HUES6 (cell line): ENCODE measurements at regions not wholly inside any gene's neighbourhood (a gene's known extent, or its start where the extent isn't known, plus 50 kb on each side); places are given as distances from the start of the nearest gene placed in this dataset.

Experiments
- H3K27ac ChIP-seq: 2 replicates; pipeline ENCODE4 v1.7.0; 2013; ENCODE audit warnings: low read depth, mild to moderate bottlenecking, low read length, inconsistent platforms
- H3K27me3 ChIP-seq: 2 replicates; pipeline ENCODE4 v1.6.1; 2013; ENCODE audit warnings: low read length; ENCODE audit not compliant: control insufficient read depth, insufficient read depth
- H3K36me3 ChIP-seq: 2 replicates; pipeline ENCODE4 v1.6.1; 2013; ENCODE audit warnings: low read length; ENCODE audit not compliant: control insufficient read depth, insufficient read depth
- H3K4me1 ChIP-seq: 2 replicates; pipeline ENCODE4 v1.6.1; 2013; ENCODE audit warnings: low read length; ENCODE audit not compliant: control insufficient read depth, insufficient read depth
- H3K4me3 ChIP-seq: 2 replicates; pipeline ENCODE4 v1.5.1; 2013; ENCODE audit warnings: low read depth, low read length
- H3K9ac ChIP-seq: one replicate; pipeline ENCODE4 v1.6.1; 2013; ENCODE audit warnings: mild to moderate bottlenecking, low read length
- H3K9me3 ChIP-seq: 2 replicates; pipeline ENCODE4 v1.6.1; 2013; ENCODE audit warnings: low read depth, low read length; ENCODE audit not compliant: control insufficient read depth, insufficient read depth

- no peak overlapping the region for H3K27ac ChIP-seq
- H3K27me3 ChIP-seq: no peaks in the 10 kb centered on the region
- H3K9ac ChIP-seq: no peak overlapping the region
- no peaks in the 10 kb centered on the region for H3K36me3 ChIP-seq
- H3K4me1 ChIP-seq: no peaks in the 10 kb centered on the region; the same call in 1 of the 2 replicates
- H3K4me3 ChIP-seq: no peak overlapping the region
- no peaks in the 10 kb centered on the region for H3K9me3 ChIP-seq
These were observed 324.9 kb upstream of the SUCLG2 start for GRCh38 chr3:67979342-67979741.

GRCh38 chr3:67977762-67978161 lies 323.4 kb upstream of the SUCLG2 start:
- no peak overlapping the region for H3K9ac ChIP-seq
- H3K4me3 ChIP-seq: no peak overlapping the region
- no peaks in the 10 kb centered on the region for H3K9me3 ChIP-seq
- no peaks in the 10 kb centered on the region for H3K36me3 ChIP-seq
- no peak overlapping the region for H3K27ac ChIP-seq
- no peaks in the 10 kb centered on the region; the same call in 1 of the 2 replicates for H3K4me1 ChIP-seq
- no peaks in the 10 kb centered on the region for H3K27me3 ChIP-seq

GRCh38 chr3:67976663-67977062 lies 322.3 kb upstream of the SUCLG2 start:
- no peaks in the 10 kb centered on the region; the same call in 1 of the 2 replicates for H3K4me1 ChIP-seq
- no peaks in the 10 kb centered on the region for H3K36me3 ChIP-seq
- no peak overlapping the region for H3K4me3 ChIP-seq
- no peak overlapping the region for H3K9ac ChIP-seq
- H3K27me3 ChIP-seq: no peaks in the 10 kb centered on the region
- no peak overlapping the region for H3K27ac ChIP-seq
- H3K9me3 ChIP-seq: no peaks in the 10 kb centered on the region

- Histone ChIP-seq H3K27me3 (no peaks in the 10 kb centered on the region), H3K4me1 (no peaks in the 10 kb centered on the region), H3K4me3 (no peak overlapping the region), H3K36me3 (no peaks in the 10 kb centered on the region), H3K9ac (no peak overlapping the region), H3K9me3 (no peaks in the 10 kb centered on the region), H3K27ac (no peak overlapping the region)
These were observed 310.2 kb upstream of the SUCLG2 start for GRCh38 chr3:67964596-67964995.

GRCh38 chr3:67957268-67957667 lies 302.9 kb upstream of the SUCLG2 start:
- H3K9ac ChIP-seq: no peak overlapping the region
- H3K36me3 ChIP-seq: no peaks in the 10 kb centered on the region
- no peak overlapping the region for H3K4me3 ChIP-seq
- H3K4me1 ChIP-seq: no peaks in the 10 kb centered on the region
- H3K27ac ChIP-seq: no peak overlapping the region
- H3K27me3 ChIP-seq: no peaks in the 10 kb centered on the region
- no peaks in the 10 kb centered on the region for H3K9me3 ChIP-seq

- H3K4me3 ChIP-seq: peak overlapping the region; percentile 36
- peak overlapping the region; percentile 73 for H3K9ac ChIP-seq
These were observed 293.5 kb upstream of the SUCLG2 start for GRCh38 chr3:67947808-67948508.

GRCh38 chr3:67946436-67946835 lies 292.0 kb upstream of the SUCLG2 start:
- no peaks in the 10 kb centered on the region for H3K9me3 ChIP-seq
- no peaks in the 10 kb centered on the region for H3K36me3 ChIP-seq
- peaks cover 9% of the 10 kb centered on the region for H3K4me1 ChIP-seq
- no peak overlapping the region for H3K4me3 ChIP-seq
- H3K9ac ChIP-seq: no peak overlapping the region
- no peak overlapping the region for H3K27ac ChIP-seq
- H3K27me3 ChIP-seq: no peaks in the 10 kb centered on the region

More at GRCh38 chr3:67947808-67948508, 293.5 kb upstream of the SUCLG2 start:
- H3K36me3 ChIP-seq: no peaks in the 10 kb centered on the region
- H3K9me3 ChIP-seq: no peaks in the 10 kb centered on the region
- H3K27me3 ChIP-seq: no peaks in the 10 kb centered on the region
- peaks cover 9% of the 10 kb centered on the region for H3K4me1 ChIP-seq
- H3K27ac ChIP-seq: no peak overlapping the region; the same call in 1 of the 2 replicates

GRCh38 chr3:67943546-67943945 lies 289.1 kb upstream of the SUCLG2 start:
- H3K9ac ChIP-seq: no peak overlapping the region
- H3K9me3 ChIP-seq: no peaks in the 10 kb centered on the region
- no peak overlapping the region for H3K27ac ChIP-seq
- H3K4me3 ChIP-seq: no peak overlapping the region
- no peaks in the 10 kb centered on the region for H3K27me3 ChIP-seq
- no peaks in the 10 kb centered on the region for H3K36me3 ChIP-seq
- peaks cover 9% of the 10 kb centered on the region for H3K4me1 ChIP-seq

- Histone ChIP-seq H3K27me3 (no peaks in the 10 kb centered on the region), H3K36me3 (no peaks in the 10 kb centered on the region), H3K9ac (no peak overlapping the region), H3K9me3 (no peaks in the 10 kb centered on the region), H3K27ac (no peak overlapping the region), H3K4me1 (no peaks in the 10 kb centered on the region), H3K4me3 (no peak overlapping the region)
These were observed 287.1 kb upstream of the SUCLG2 start for GRCh38 chr3:67941433-67942030.

- Histone ChIP-seq H3K27ac (no peak overlapping the region), H3K9me3 (no peaks in the 10 kb centered on the region), H3K36me3 (no peaks in the 10 kb centered on the region)
These were observed 286.0 kb upstream of the SUCLG2 start for GRCh38 chr3:67940210-67940952.

GRCh38 chr3:67937498-67938118 lies 283.2 kb upstream of the SUCLG2 start:
- Histone ChIP-seq H3K4me1 (no peaks in the 10 kb centered on the region), H3K9ac (no peak overlapping the region), H3K36me3 (no peaks in the 10 kb centered on the region), H3K27ac (no peak overlapping the region), H3K27me3 (no peaks in the 10 kb centered on the region), H3K9me3 (no peaks in the 10 kb centered on the region), H3K4me3 (no peak overlapping the region)

More at GRCh38 chr3:67940210-67940952, 286.0 kb upstream of the SUCLG2 start:
- Histone ChIP-seq H3K9ac (no peak overlapping the region), H3K4me1 (no peaks in the 10 kb centered on the region), H3K27me3 (no peaks in the 10 kb centered on the region), H3K4me3 (no peak overlapping the region)
